ENCODE measurements at regions not wholly inside any gene's neighbourhood (a gene's known extent, or its start where the extent isn't known, plus 50 kb on each side); places are given as distances from the start of the nearest gene placed in this dataset.

DNA sequence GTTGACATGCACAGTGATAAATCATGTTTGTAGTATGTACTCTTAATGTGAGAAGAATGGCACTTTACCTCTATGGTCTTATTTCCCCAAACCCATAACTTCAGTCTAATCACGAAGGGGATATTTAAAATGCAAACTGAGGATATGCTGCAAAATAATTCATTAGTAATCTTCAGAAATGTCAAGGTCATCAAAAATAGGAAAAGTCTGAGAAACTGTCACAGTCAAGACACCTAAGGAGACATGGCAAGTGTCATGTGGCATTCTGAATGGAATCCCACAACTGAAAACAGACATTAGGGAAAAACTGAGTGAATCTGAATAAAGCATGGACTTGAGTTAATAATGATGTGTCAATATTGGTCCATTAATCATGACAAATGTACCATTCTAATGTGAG, 605.5 kb upstream of the ANKRD30A start:
- no peak for TF ChIP-seq CTCF (IDR thresholded peaks at IDR 0.05; ENCODE audit: control insufficient read depth, insufficient read depth, low read depth, low read length, missing control alignments)
- DNase-seq (ENCODE audit: low read depth) = no peak

GRCh38 chr10:36516281-36516680, 609.1 kb upstream of the ANKRD30A start:
- DNase-seq (ENCODE audit: low read depth) = no peak
- H3K4me3 ChIP-seq (ENCODE audit: control insufficient read depth, low read depth, low read length) = no peak overlapping the region
- TF ChIP-seq CTCF (IDR thresholded peaks at IDR 0.05; ENCODE audit: control insufficient read depth, insufficient read depth, low read depth, low read length, missing control alignments) = no peak

More for the DNA sequence above, 605.5 kb upstream of the ANKRD30A start:
- no peak overlapping the region for H3K4me3 ChIP-seq (ENCODE audit: control insufficient read depth, low read depth, low read length)

GRCh38 chr10:36515319-36515718, 610.1 kb upstream of the ANKRD30A start:
- TF ChIP-seq CTCF (IDR thresholded peaks at IDR 0.05; ENCODE audit: control insufficient read depth, insufficient read depth, low read depth, low read length, missing control alignments) = no peak
- no peak for DNase-seq (ENCODE audit: low read depth)
- H3K4me3 ChIP-seq (ENCODE audit: control insufficient read depth, low read depth, low read length) = no peak overlapping the region

GRCh38 chr10:36507715-36508114, 617.7 kb upstream of the ANKRD30A start:
- DNase-seq (ENCODE audit: low read depth) = no peak
- TF ChIP-seq CTCF (IDR thresholded peaks at IDR 0.05; ENCODE audit: control insufficient read depth, insufficient read depth, low read depth, low read length, missing control alignments) = no peak
- H3K4me3 ChIP-seq (ENCODE audit: control insufficient read depth, low read depth, low read length) = no peak overlapping the region

DNA sequence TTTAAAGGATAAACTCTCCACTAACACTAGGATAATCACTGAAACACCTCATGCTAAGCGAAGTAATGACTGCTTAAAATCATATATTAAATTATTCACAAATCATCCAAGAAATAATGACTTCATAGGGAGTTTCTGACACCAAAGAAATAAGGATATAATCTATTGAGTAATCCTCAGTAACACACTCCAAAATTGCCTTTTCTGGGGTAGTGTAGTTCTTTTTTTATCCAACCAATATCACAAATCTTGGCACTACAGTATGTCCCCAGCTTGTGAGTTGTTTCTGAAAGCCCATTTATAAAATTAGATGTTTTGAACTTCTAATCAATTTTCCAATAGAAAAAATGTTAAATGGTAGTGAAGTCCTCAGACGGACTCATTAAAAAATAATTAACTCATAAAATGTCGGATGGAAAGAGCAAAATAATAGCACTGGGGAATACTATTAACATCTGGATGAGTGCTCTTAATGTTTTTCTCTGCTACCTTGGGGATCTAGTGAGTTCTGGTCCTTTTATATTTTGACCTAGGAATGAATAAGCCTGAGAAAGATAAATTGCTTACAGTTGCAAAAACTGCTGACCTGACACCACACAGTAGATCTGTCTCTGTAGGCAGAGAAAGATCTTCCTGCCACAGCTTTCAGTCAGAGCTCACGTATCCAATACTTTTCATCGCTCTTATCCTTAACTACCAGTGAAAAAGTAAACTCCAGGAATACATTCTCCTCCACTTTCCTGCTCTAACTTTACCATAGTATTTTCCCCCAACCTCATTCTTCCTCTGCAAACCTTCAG, 618.5 kb upstream of the ANKRD30A start:
- H3K4me3 ChIP-seq (ENCODE audit: control insufficient read depth, low read depth, low read length) = no peak overlapping the region
- TF ChIP-seq CTCF (IDR thresholded peaks at IDR 0.05; ENCODE audit: control insufficient read depth, insufficient read depth, low read depth, low read length, missing control alignments) = no peak
- no peak for DNase-seq (ENCODE audit: low read depth)

DNA sequence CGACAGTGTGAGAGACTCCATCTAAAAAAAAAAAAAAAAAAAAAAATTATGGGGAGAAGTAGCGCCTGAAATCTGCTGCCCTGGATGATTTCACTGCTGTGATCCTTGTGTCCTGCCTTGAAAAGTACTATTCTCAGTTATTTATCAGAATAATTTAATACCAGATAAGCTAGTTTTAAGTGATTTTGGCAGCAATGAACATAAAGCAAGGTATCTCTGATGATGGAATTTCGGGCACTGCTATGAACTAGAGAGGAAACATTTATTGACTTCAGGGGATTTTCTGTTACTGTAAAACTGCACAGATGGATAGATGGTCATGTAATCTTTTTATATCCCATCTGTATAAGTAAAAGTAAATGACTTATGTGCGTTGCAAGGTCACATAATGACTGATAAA, 619.1 kb upstream of the ANKRD30A start:
- no peak for TF ChIP-seq CTCF (IDR thresholded peaks at IDR 0.05; ENCODE audit: control insufficient read depth, insufficient read depth, low read depth, low read length, missing control alignments)

More for the DNA sequence above, 619.1 kb upstream of the ANKRD30A start:
- DNase-seq (ENCODE audit: low read depth) = no peak
- no peak overlapping the region for H3K4me3 ChIP-seq (ENCODE audit: control insufficient read depth, low read depth, low read length)
